ENCODE measurements at regions not wholly inside any gene's neighbourhood (a gene's known extent, or its start where the extent isn't known, plus 50 kb on each side); places are given as distances from the start of the nearest gene placed in this dataset.
"Not testable (repeated sequence)": the region's sequence is repeated elsewhere in the genome, so short reads cannot be mapped to it uniquely, and the experiment has no call there.

GRCh38 chr2:53610260-53610659 lies 157.3 kb upstream of the CHAC2 start:
- no peak for DNase-seq (ENCODE audit: low read depth in 2 of 2)

- DNase-seq (ENCODE audit: low read depth in 2 of 2): no peak
These were observed 158.1 kb upstream of the CHAC2 start for GRCh38 chr2:53609551-53609950.

DNA sequence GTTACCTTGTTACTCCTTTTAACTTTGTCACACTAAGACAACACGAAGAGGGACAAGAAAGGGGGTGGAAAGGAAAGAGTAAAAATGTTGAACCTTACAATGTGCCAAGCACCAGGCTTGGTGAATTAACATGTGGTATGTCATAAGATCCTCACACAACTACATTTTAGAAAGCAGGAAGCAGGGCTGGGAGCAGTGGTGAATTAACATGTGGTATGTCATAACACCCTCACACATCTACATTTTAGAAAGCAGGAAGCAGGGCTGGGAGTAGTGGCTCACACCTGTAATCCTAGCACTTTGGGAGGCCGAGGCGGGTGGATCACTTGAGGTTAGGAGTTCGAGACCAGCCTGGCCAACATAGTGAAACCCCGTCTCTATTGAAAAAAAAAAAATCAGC lies 159.3 kb upstream of the CHAC2 start:
- DNase-seq (ENCODE audit: low read depth in 2 of 2): no peak

DNA sequence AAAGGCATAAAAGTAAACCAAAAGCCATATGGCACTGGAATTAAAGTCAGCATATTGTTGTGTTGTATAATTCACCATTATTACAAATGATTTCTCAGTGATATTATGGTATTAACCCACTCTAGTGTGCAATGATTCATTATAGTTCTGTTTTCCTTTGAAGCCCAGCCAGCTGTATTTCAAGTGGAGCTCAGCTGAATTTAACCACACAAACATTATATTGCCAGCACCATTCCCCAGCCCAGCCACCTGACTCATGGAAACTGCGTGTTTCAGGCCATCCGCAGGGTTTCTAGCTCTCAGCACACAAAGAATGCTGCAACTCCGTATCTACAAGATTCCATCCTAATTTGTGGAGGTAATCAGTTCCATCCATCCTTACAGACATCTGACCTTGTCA lies 166.8 kb upstream of the CHAC2 start:
- DNase-seq (ENCODE audit: low read depth in 2 of 2): no peak

- not testable (repeated sequence) for DNase-seq (ENCODE audit: low read depth in 2 of 2)
These were observed 180.6 kb upstream of the CHAC2 start for GRCh38 chr2:53586733-53587612.

GRCh38 chr2:53584986-53585385 lies 182.6 kb upstream of the CHAC2 start:
- no peak for DNase-seq (ENCODE audit: low read depth in 2 of 2)

DNA sequence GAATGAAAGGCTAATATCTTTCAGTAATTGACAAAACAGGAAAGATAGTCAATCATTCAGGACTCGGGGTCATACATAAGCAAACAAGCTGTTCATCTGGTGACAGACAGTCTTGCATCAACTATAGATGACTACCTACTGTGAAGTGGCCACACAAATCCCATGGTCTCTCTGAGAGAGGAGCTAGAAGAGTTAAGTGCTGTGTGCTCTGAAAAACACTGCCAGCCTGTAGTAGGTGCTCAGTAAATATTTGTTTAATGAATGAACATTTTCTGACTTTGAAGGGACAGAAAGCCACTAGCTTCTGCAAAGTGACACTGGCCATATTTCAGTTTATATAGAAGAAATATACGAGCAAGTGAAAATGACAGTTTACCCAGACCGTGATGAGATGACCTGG lies 184.0 kb upstream of the CHAC2 start:
- DNase-seq (ENCODE audit: low read depth in 2 of 2): no peak

- no peak for DNase-seq (ENCODE audit: low read depth in 2 of 2)
These were observed 185.0 kb upstream of the CHAC2 start for GRCh38 chr2:53582556-53582955.

- DNase-seq (ENCODE audit: low read depth in 2 of 2): no peak
These were observed 191.4 kb upstream of the CHAC2 start for GRCh38 chr2:53576166-53576565.

- DNase-seq (ENCODE audit: low read depth in 2 of 2): no peak
These were observed 191.9 kb upstream of the CHAC2 start for GRCh38 chr2:53575721-53576124.

GRCh38 chr2:53572696-53573095 lies 194.9 kb upstream of the CHAC2 start:
- DNase-seq (ENCODE audit: low read depth in 2 of 2): no peak

DNA sequence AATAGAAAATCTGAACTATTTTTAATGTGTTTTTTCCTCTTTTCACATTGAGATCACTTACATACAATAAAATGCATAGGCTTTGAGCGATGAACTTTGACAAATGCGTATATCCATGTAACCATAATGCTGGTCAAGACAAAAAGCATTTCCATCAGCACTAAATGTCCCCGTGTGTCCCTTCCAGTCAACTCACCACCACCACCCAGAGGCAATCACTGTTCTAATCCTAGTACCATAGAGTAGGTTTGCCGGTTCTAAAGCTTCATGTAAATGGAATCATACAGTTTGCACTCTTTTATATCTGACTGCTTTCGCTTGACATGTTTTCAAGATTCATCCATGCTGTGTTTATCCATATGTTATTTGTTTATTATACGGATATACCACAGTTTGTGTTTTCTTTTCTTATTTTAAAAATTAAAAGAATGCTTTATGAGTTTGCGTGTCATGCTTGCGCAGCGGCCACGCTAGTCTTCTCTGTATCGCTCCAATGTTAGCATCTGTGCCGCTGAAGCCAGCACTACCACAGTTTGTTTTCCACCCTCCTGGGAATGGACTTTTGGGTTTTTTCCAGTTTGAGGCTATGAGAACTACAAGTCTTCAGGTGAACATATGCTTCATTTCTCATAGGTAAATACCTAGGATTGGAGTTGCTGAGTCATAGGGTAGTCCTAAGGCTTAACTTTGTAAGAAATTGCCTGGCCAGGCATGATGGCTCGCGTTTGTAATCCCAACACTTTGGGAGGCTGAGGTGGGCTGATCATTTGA lies 197.5 kb upstream of the CHAC2 start:
- no peak for DNase-seq (ENCODE audit: low read depth in 2 of 2)

- DNase-seq (ENCODE audit: low read depth in 2 of 2): no peak
These were observed 199.1 kb upstream of the CHAC2 start for GRCh38 chr2:53568469-53568868.

DNA sequence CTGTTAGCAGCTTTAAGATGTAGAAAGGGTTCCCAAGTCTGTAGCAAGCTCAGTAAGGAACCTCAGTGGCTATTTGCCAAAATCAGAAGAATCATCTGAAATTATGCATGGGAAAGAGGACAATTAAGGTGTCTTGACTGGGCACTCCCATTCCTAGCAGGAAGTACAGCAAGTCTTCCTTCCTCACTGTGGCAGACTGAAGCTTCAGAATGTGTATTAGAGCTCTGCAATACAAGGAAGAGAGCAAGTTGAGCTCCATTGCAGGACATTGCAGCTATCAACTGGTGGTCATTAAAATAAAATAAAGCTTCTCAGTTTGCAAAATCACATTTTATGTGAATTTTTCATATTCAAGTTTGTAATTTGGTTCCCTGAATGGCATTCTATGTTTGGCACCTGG lies 200.5 kb upstream of the CHAC2 start:
- DNase-seq (ENCODE audit: low read depth in 2 of 2): no peak

DNA sequence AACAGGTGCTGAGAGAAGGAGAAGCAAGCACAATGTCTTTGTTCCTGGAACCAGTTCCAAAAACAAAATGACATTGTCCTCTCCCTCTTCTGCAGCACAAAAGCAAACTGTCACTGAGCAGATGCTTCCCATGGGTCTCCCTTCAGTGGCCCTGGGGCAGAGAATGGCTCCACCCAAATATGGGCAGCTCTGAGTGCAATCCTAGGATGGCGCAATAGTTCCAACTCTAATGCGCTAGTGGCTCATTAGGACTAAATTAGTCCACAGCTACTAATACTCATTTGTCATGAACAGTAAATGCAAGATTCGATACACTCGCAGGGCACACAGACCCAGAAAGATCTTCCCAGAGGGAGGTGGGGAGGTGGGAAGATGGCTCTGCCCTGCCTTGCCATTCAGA lies 205.2 kb upstream of the CHAC2 start:
- DNase-seq (ENCODE audit: low read depth in 2 of 2): no peak

DNA sequence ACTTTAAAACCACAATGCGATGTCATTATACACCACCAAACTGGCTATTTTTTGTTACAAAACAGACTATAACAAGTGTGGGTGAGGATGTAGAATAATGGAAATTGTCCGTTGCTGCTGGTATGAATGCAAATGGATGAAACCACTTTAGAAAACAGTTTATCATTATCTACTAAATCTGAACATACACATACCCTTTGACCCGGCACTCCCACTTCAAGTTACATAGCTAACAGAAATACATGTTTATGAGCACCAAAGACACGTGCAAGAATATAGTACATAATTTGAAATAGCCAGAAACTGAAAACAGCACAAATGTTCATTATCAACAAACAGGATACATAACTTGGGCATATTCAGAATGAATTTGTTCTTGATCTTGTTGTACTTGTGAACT lies 206.4 kb upstream of the CHAC2 start:
- DNase-seq (ENCODE audit: low read depth in 2 of 2): no peak

- DNase-seq (ENCODE audit: low read depth in 2 of 2): no peak
These were observed 208.2 kb upstream of the CHAC2 start for GRCh38 chr2:53559302-53559966.

- DNase-seq (ENCODE audit: low read depth in 2 of 2): no peak
These were observed 208.7 kb upstream of the CHAC2 start for GRCh38 chr2:53558867-53559266.

DNA sequence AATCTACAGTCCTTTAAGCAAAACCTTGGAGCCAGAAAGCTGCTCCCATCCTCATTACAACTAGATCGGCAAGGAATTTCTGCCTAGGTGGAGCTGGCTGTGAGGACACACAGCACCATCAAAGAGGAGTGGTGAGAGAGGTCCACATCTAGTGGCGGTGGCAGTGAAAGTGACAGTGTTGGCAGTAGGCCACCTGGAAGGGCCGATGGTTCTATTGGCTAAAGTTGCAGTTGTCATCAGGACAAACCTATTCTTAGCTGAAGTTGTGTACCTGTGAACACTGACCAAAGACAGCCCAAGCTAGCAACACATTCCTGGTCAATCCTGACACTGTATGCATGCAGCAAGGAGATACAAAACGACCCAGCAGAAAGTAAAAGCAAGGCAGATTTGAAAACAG lies 218.1 kb upstream of the CHAC2 start:
- DNase-seq (ENCODE audit: low read depth in 2 of 2): no peak

DNA sequence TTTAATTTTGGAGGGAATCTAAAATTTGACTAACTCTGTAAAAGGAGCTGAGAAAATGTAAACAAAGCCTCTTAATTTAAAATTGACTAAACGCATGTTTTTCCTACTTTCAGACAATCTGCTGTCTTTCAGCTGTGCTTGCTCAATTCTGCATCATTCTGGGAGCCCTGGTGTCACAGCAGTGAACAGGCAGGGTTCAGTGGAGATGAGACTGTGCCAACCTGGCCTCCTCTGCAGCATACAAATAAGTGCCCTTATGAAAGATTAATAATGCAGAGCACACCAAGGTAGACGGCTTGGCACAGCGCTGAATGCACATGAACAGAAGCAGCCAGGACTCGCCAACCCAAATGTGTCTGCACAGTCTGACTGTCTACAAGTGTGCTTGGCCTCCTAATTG lies 222.0 kb upstream of the CHAC2 start:
- no peak for DNase-seq (ENCODE audit: low read depth in 2 of 2)

GRCh38 chr2:53544871-53545558 lies 222.6 kb upstream of the CHAC2 start:
- DNase-seq (ENCODE audit: low read depth in 2 of 2): no peak

GRCh38 chr2:53543083-53543482 lies 224.5 kb upstream of the CHAC2 start:
- DNase-seq (ENCODE audit: low read depth in 2 of 2): no peak

Measured in dermis microvascular lymphatic vessel endothelial cell (primary cell).